Left lobe of liver (tissue), 2 donors: ENCODE measurements at regions not wholly inside any gene's neighbourhood (a gene's known extent, or its start where the extent isn't known, plus 50 kb on each side); places are given as distances from the start of the nearest gene placed in this dataset.
A peak's percentile ranks its signal among the peaks of the same experiment; 100 is the strongest.
"Not testable (repeated sequence)": the region's sequence is repeated elsewhere in the genome, so short reads cannot be mapped to it uniquely, and the experiment has no call there.

Experiments used
- ATAC-seq: fragments of 200-7000 bp; cut with Tn5 transposase; one replicate; pipeline ENCODE4 v1.9.1; 2020; ENCODE audit warnings: mild to moderate bottlenecking, moderate library complexity
- DNase-seq: peaks from one replicate; pipeline ENCODE4 v3.0.0-alpha.2; 2020; ENCODE audit warnings: low spot score
- donor health status: DM: no; HTN: no; CAD: no; lungs with moderate emphysema.
- donor health status: DM: no; HTN: yes; CAD: no.

GRCh38 chr5:167348251-167348926 is 943.1 kb upstream of the WWC1 start:
- DNase-seq (no peak), ATAC-seq (peak; percentile 81)

DNA sequence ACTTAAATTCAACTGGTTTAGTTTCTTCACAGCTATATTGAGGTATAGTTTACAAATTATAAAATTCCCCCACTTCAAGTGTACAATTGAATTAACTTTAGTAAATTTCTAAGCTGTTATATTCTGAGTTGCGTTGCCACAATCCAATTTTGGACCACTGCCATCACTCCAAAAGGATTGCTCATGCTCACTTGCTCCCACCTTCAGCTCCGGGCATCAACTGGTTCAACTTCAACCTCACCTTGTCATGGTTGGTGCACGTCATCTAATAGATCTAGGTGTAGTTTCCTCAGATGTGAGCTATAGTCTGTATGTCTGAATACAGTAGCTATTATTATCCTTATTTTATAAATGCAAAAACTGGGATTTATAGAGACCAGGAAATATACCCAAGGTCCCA is 942.5 kb upstream of the WWC1 start:
- no peak for DNase-seq
- ATAC-seq: peak; percentile 59

- ATAC-seq (no peak), DNase-seq (no peak)
These were observed 940.1 kb upstream of the WWC1 start for GRCh38 chr5:167351316-167351715.

- DNase-seq: no peak
- ATAC-seq: no peak
These were observed 938.6 kb upstream of the WWC1 start for GRCh38 chr5:167352801-167353200.

DNA sequence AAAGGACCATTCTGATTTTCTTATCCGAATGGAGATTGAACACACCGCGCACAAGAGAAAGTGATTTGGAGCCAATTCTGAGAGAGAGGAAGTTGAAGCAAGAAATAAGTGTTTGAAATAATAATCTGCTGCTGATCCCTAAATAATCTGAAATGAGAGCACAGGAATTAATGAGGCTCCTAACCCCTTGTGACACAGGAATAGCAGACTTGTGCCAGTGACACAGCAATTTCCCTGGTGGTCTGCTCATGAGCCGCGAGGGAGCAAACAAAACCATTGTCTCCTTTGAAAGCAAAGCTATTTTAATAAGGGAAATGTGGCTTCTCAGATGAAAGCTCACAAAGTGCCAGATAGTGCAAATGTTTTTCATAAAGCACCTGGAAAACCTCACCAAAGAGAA is 936.1 kb upstream of the WWC1 start:
- DNase-seq (no peak), ATAC-seq (no peak)

- ATAC-seq (peak; percentile 68), DNase-seq (no peak)
These were observed 935.1 kb upstream of the WWC1 start for GRCh38 chr5:167356374-167356773.

GRCh38 chr5:167358868-167359492 is 932.5 kb upstream of the WWC1 start:
- DNase-seq (no peak), ATAC-seq (no peak)

DNA sequence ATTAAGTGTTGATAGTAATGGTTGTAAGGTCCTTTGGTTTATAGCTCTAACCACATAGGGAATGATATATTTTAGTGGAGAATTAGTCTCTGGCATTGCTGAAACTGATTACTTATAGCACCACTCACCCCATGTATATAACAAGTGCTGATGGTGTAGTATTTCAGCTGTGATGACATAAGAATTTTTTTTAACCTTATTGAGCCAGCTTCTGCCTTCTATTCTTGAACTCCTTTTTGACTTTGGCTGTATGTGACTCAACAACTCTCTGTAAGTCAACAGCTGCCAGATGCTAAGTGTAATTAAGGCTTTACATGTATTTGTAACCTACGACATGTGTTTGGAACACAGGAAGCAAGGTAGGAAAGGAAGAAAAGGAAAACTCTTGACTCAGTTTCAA is 929.6 kb upstream of the WWC1 start:
- DNase-seq: no peak
- no peak for ATAC-seq

DNA sequence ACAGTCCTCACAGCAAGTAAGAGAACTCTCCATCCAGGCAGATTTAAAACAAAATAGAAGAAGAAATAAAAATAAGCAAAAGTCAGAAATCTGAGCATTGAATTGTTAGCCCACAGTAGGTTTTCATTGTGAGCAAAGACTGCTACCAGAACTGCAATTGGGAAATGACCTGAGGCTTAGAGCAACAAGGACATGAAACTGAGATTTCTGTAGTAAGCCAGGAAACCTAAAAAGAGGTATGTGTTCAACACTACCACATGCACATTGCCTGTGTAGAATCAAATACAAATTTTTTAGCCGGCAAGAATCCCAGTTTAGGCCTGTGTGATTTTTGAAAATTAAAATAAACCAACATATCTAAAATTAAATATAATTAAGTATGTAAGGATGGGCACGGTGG is 928.4 kb upstream of the WWC1 start:
- ATAC-seq: no peak
- no peak for DNase-seq

GRCh38 chr5:167375125-167375524 is 916.3 kb upstream of the WWC1 start:
- ATAC-seq (no peak), DNase-seq (no peak)

DNA sequence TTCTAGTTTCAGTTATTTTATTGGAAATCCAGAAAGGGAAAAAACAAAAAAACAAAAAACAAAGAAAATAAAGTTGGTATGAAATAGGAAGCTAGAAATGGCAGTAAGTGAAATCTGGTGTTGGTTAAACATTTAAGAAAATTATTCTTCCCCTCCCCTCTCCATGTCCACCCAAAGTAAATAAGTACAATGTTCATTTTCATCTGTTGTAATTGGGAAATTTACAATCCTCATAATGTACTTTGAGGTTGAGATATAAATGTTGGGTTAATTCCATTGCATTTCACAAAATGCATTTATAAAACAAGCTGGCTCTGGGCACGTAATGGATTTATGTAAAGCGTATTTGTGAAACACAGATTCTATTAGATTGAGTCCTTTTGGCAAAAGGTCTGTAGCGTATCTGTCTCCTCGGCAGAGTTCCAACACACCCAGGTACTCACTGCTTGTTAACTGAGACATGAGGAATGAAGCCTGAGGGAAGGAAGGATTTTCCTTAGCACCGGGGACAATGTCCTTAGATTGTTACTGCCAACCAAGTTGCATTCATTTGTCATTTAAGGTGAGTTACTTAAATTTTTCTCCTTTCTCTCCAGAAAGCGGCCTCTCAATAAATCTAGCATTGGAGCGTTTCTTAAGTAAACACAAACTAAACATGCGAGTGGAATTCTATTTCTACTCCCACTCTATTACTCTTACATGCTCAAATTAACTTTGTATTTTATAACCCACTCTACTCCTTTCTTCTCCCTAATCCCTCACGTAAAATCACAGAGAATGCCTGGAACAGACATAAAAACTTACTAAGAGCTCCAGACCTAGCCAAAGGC is 912.3 kb upstream of the WWC1 start:
- DNase-seq (peak; percentile 54), ATAC-seq (peak; percentile 79)

- no peak for DNase-seq
- peak; percentile 52 for ATAC-seq
These were observed 910.0 kb upstream of the WWC1 start for GRCh38 chr5:167381457-167381856.

DNA sequence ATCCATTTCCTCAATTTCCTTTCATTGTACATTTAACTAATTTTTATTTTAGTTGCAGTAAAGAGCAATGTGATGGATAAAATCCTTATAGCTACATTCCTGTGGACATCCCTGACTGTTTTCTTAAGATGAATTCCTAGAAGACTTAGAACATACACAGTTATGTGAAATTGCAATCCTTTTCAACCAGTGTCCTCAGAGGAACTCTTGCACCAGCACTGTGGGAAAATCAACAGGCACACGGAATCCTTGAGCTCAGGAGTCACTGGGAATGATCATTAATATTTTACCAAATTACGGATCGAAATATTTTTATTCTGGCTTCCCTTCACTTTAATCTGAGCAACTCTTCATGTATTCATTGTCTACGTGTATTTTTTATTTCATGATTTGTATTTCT is 901.9 kb upstream of the WWC1 start:
- DNase-seq: no peak
- ATAC-seq: peak; percentile 49

- not testable (repeated sequence) for ATAC-seq, DNase-seq
These were observed 900.2 kb upstream of the WWC1 start for GRCh38 chr5:167391286-167391685.

DNA sequence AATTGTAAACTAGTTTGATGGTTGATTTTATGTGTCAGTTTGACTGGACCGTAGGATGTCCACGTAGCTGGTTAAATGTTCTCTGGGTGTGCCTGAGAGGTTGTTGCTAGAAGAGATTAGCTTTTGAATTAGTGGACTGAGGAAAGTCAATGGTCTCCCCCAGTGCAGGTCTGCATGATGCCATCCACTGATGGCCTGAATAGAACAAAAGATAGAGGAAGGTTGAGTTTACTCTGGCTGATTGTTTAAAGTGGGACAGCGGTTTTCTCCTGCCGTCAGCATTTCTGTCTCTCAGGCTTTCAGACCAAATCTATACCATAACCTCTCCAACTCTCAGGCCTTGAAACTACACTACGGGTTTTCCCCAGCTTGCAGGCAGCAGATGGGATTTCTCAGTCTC is 899.2 kb upstream of the WWC1 start:
- ATAC-seq (no peak), DNase-seq (no peak)

GRCh38 chr5:167393358-167393757 is 898.1 kb upstream of the WWC1 start:
- ATAC-seq (no peak), DNase-seq (no peak)

DNA sequence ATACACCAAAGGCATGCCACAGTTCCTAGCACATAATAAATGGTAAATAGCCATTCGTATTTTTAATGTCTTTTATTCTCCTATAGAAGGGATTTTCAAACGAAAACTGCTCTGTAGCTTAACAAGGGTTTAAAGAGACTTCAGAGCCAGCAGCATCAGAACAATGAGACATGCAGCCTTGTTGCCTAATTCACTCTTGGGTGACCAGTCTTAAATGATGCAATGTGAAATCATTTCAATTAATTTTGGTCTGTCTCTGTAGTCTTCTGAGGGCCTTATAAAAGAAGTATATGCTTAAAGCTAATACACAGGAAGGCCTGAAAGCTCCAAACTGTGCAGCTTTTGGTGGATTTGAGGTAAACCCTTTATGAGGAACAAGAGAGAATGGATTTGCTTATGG is 888.8 kb upstream of the WWC1 start:
- no peak for DNase-seq
- ATAC-seq: no peak

DNA sequence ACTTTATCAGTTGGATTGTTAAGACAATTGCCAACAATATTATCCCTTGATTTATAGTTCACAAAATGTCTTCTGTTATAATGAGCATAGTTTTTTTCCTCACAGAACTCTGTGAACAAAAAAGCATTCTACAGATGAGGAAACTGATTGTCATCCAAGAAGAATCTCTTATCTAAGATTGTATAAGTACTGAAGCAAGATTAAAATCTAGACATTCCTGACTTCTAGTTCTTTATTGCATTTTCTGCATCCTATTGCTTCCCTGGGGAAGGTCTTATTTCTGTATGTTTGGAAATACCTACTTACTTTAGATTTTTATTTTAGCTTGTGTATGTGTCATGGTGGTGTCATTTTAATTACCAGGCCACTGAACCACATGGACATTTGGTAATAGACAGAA is 884.9 kb upstream of the WWC1 start:
- no peak for DNase-seq
- ATAC-seq: no peak

DNA sequence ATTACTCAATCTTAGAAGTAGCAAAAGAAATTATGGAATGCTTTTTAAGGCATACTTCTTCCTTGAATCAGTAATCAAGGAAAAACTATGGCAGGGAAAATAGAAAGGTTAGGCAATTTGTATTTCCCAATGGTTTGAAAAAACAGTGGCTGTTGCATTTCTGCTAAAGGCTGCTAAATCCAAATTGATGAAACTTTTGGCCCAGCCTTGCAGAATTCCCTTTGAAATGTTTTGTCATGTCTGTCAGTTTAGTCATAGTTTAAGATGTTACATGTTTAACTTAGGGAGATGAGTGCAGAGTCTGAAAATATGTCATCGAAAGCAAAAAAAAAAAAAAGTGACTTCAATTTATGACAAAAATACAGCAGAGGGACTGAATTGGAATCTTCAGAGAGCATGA is 878.9 kb upstream of the WWC1 start:
- DNase-seq: no peak
- ATAC-seq: peak; percentile 31

DNA sequence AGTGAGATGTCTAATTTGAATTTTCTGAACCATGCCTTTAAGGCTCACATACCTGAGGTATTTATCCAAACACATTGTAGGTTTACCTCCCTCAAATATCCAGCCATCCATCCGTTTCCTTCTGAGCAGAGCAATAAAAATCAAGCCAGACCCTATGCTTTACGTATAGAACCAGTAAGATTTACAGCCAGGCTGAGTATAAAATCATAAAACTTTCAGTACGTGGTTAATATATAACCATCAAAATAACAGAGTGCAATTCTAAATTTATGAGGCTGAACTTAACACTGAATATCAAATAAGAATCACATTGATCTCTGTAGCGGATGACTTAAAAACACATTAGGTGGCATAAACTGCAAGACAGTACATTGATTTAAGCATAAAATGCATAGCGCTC is 877.9 kb upstream of the WWC1 start:
- ATAC-seq: no peak
- DNase-seq: no peak

DNA sequence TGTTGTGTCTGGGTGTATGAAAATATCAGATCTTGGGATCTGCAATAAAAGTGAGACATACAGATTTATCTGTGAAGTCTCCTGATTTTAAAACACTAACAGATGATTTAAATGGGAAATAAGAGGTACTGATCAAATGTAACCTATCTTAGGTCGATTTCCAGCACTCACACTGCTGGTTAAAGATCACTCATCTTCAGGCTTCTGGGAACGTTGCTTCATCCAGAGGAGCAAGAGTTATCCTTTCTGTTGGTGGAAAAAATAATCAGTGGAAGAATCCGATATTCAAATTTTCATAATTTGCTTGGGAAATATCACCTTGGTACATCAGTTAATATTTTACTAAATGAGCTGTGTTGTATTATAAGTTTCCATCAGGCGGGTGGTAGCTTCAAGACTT is 876.8 kb upstream of the WWC1 start:
- DNase-seq (no peak), ATAC-seq (peak; percentile 43)
